ENCODE measurements at regions not wholly inside any gene's neighbourhood (a gene's known extent, or its start where the extent isn't known, plus 50 kb on each side); places are given as distances from the start of the nearest gene placed in this dataset.

DNA sequence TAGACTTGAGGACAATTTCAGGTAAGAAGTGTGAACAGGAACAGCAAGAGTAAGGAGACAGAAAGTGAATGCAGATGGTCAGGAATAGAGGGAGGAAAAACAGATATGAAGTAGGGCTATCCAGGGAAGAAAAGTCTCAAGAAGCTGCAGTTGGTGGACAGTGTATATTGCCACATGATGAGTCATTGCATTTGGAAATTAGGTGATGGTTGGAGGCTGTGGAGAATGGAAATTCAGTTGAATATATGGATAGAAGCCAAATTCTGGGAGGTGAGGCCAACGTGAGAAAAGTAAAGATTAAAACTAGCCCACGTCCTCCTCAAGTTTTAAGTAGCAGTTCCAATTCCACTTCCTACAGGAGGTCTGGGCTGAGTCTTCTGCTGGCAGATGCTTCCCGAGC lies 158.4 kb downstream of the UBE2E3 start:
- TF ChIP-seq, protein P1, sequence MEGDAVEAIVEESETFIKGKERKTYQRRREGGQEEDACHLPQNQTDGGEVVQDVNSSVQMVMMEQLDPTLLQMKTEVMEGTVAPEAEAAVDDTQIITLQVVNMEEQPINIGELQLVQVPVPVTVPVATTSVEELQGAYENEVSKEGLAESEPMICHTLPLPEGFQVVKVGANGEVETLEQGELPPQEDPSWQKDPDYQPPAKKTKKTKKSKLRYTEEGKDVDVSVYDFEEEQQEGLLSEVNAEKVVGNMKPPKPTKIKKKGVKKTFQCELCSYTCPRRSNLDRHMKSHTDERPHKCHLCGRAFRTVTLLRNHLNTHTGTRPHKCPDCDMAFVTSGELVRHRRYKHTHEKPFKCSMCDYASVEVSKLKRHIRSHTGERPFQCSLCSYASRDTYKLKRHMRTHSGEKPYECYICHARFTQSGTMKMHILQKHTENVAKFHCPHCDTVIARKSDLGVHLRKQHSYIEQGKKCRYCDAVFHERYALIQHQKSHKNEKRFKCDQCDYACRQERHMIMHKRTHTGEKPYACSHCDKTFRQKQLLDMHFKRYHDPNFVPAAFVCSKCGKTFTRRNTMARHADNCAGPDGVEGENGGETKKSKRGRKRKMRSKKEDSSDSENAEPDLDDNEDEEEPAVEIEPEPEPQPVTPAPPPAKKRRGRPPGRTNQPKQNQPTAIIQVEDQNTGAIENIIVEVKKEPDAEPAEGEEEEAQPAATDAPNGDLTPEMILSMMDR (IDR thresholded peaks at IDR 0.05; ENCODE audit: poor library complexity), result no peak
- TF ChIP-seq EZH2phosphoT487 (IDR thresholded peaks at IDR 0.05; ENCODE audit: low read depth, severe bottlenecking, unreplicated experiment), result no peak
- TF ChIP-seq EZH2 (IDR thresholded peaks at IDR 0.05; ENCODE audit: borderline replicate concordance), result no peak

Data from hepatocyte (in vitro differentiated cells).